ENCODE measurements at regions not wholly inside any gene's neighbourhood (a gene's known extent, or its start where the extent isn't known, plus 50 kb on each side); places are given as distances from the start of the nearest gene placed in this dataset.

DNA sequence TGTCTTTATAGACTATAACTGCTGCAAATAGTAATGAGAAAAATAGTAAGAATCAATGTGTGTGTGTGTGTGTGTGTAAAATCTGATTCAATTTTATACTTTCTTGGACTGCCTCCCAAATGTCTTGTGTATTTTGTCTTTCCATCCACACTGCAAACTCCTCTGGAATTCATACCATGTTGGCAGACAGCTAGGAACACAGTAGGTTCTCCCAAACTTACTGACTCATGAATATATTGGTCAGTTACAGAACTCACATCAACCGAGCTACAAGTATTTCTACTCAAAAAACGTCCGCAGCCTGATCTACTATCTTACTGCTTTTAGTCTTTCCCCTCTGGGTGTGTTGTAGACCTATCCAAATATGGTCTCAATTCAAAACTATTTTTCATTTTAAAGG lies 542.7 kb upstream of the PSMD7 start:
- TF ChIP-seq, protein P1, sequence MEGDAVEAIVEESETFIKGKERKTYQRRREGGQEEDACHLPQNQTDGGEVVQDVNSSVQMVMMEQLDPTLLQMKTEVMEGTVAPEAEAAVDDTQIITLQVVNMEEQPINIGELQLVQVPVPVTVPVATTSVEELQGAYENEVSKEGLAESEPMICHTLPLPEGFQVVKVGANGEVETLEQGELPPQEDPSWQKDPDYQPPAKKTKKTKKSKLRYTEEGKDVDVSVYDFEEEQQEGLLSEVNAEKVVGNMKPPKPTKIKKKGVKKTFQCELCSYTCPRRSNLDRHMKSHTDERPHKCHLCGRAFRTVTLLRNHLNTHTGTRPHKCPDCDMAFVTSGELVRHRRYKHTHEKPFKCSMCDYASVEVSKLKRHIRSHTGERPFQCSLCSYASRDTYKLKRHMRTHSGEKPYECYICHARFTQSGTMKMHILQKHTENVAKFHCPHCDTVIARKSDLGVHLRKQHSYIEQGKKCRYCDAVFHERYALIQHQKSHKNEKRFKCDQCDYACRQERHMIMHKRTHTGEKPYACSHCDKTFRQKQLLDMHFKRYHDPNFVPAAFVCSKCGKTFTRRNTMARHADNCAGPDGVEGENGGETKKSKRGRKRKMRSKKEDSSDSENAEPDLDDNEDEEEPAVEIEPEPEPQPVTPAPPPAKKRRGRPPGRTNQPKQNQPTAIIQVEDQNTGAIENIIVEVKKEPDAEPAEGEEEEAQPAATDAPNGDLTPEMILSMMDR (IDR thresholded peaks at IDR 0.05 in 2 of 3, conservative IDR thresholded peaks at IDR 0.05 in 1 of 3; ENCODE audit: borderline replicate concordance in 1 of 3, insufficient read depth in 1 of 3, low read depth in 2 of 3, low read length in 2 of 3), result no peak
- TF ChIP-seq POLR2A (IDR thresholded peaks at IDR 0.05; ENCODE audit: borderline replicate concordance, extremely low read depth, insufficient read depth, insufficient read length), result no peak
- TF ChIP-seq EZH2phosphoT487 (IDR thresholded peaks at IDR 0.05; ENCODE audit: borderline replicate concordance), result no peak
- TF ChIP-seq YY1 (IDR thresholded peaks at IDR 0.05; ENCODE audit: extremely low read depth, insufficient replicate concordance, low read depth, low read length), result no peak
- no peak for TF ChIP-seq SIN3A (IDR thresholded peaks at IDR 0.05; ENCODE audit: low read depth)
- TF ChIP-seq EZH2 (IDR thresholded peaks at IDR 0.05), result no peak
- no peak for TF ChIP-seq SP1 (IDR thresholded peaks at IDR 0.05; ENCODE audit: low read depth)
- TF ChIP-seq ELF1 (IDR thresholded peaks at IDR 0.05; ENCODE audit: borderline replicate concordance, low read depth), result no peak
- no peak for TF ChIP-seq RAD21 (IDR thresholded peaks at IDR 0.05; ENCODE audit: low read depth)
- TF ChIP-seq ZFX (IDR thresholded peaks at IDR 0.05), result no peak
- TF ChIP-seq POLR2AphosphoS5 (IDR thresholded peaks at IDR 0.05; ENCODE audit: low read depth, low read length), result no peak
- TF ChIP-seq, protein P2, sequence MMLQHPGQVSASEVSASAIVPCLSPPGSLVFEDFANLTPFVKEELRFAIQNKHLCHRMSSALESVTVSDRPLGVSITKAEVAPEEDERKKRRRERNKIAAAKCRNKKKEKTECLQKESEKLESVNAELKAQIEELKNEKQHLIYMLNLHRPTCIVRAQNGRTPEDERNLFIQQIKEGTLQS (IDR thresholded peaks at IDR 0.05), result no peak
- no peak for TF ChIP-seq EGR1 (IDR thresholded peaks at IDR 0.05; ENCODE audit: low read depth)
